WI38 (cell line): ENCODE measurements at regions not wholly inside any gene's neighbourhood (a gene's known extent, or its start where the extent isn't known, plus 50 kb on each side); places are given as distances from the start of the nearest gene placed in this dataset.

Experiments used
- H3K4me3 ChIP-seq: 2 replicates; pipeline ENCODE4 v1.5.1; 2011; ENCODE audit warnings: low read depth, mild to moderate bottlenecking, control low read depth, low read length
- TF ChIP-seq, protein P1 (sequence below): IDR thresholded peaks from 2 replicates; pipeline ENCODE4 v1.5.1; 2012; ENCODE audit warnings: low read depth, mild to moderate bottlenecking, control low read depth, low read length

DNA sequence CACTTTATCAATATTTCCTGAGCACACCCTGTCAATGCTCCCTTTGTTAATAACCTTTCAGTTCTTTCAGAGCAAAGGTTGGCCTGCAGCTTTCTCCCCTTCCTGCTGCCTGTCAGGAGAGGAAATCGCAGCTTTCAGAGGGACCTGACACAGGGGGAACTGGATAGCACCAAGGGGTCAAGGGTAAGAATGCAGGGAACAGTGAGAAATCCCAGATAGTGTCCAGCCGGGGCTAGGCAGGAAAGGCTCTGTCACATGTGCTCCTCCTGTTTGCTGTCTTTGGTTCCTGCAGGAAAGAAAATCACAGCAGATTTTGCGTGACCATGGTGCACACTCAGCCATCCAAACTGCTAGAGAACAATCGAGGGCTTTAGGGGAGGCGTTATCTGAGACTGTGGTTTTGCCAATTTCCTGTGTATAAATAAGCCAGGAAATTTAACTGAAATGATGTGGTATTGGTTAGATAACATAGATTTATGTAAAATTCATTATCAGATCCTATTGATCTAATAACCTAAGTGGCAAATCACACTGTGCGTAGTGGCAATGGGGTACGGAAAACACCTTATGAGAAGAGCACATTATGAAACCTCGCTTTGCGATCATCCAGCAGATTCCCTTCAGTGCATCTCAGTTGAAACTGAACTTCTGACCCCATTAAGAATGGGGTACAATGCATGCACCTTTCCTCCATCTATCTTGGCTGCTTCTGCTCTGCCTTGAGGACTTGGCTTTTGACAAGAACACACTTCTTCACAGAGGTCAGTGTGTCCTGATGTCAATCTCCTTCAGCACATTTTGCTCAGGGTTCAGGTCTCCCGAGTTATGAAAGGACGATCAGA lies 178.0 kb downstream of the ICOS start:
- H3K4me3 ChIP-seq, result no peak overlapping the region
- TF ChIP-seq, protein P1, sequence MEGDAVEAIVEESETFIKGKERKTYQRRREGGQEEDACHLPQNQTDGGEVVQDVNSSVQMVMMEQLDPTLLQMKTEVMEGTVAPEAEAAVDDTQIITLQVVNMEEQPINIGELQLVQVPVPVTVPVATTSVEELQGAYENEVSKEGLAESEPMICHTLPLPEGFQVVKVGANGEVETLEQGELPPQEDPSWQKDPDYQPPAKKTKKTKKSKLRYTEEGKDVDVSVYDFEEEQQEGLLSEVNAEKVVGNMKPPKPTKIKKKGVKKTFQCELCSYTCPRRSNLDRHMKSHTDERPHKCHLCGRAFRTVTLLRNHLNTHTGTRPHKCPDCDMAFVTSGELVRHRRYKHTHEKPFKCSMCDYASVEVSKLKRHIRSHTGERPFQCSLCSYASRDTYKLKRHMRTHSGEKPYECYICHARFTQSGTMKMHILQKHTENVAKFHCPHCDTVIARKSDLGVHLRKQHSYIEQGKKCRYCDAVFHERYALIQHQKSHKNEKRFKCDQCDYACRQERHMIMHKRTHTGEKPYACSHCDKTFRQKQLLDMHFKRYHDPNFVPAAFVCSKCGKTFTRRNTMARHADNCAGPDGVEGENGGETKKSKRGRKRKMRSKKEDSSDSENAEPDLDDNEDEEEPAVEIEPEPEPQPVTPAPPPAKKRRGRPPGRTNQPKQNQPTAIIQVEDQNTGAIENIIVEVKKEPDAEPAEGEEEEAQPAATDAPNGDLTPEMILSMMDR, result no peak

DNA sequence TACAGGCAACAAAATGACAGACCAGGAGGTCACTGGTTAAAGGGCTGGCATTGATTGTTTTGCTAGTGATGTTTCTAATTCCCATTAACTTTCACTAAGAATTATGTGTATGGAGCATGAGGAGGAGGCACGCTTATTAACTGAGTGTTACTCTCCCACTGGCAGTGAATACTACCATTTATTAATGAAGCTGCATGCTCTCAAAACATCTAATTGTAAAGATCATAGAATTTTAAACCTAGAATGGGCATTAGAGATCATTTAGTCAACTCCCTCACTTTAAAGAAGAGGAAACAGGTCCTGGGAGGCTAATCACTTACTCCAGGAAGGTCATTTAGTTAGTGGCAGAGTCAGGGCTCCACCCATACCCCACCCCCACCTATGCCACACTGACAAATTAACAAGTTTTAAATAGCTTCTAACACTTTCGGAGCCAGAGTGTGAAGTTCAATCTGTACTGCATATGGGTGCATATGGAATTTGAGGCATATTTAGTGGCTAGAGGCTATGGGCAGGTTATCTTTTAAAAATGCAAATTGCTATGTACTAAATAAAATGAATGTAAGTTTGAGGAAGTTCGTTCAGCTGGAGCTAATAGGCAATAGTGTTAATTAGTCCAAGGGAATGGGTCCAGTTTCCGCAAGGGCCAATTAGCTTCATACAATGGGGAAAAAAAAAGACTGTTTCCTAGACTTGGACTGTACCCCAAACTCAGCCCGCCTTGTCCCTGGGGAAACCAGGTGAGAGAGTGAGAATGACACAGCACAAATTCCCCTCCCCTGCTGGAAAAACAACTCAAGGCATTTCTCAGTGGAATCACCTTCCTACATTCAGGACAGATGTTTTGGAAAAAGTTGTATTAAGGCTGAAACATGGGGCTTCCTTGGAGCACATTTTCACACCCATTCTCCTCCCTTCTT lies 178.8 kb downstream of the ICOS start:
- TF ChIP-seq, protein P1, result no peak

DNA sequence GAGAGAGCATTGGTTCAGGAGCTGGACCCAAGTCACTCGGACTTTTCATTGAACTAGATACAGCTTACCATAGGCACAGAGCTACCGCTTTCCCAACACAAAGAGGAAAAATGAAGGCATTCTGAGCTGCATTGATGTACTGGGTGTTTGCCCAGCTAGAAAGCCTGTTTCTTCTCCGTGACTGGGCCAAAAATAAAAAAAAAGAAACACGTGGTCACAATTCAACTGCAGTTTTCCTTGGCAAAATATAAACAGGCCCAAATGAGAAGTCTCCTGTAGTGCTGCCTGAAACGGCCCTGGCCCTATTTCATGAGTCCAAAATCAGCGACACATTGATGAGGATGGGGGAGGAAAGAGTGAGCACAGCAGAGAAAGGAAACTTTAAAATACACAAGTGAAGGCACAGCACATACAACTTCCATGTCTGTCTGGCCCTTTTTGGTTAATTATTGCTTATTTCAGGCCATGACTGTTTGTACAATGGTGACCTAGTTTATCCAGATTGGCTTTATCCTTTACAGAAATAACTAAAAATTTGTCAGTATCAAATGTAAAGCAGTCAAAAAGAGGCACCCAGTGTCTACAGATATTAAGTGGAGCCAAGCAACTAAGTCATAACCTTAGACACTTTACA lies 179.7 kb downstream of the ICOS start:
- H3K4me3 ChIP-seq, result no peak overlapping the region
- TF ChIP-seq, protein P1, result no peak

More for the DNA sequence above, 178.8 kb downstream of the ICOS start:
- no peak overlapping the region for H3K4me3 ChIP-seq

DNA sequence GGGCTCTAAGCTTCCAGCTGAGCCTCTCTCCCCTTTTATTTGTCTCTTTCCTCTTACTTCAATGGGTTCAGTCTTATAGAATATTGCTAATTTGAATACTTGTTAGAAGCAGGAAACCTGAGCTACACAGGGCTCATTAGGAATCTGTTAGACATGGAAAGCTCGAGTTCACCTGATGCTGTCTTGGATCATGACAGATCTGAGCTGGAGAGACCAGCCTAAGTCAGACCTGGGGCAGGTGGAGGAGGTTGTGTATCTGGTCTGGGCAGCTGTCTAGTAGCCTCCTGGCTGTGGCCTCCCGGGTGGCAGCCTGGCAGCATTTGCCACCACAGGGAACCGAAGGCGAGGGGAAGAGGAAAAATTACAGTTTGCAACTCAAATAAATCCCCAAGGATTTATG lies 185.9 kb downstream of the ICOS start:
- no peak overlapping the region for H3K4me3 ChIP-seq
- TF ChIP-seq, protein P1, result no peak

DNA sequence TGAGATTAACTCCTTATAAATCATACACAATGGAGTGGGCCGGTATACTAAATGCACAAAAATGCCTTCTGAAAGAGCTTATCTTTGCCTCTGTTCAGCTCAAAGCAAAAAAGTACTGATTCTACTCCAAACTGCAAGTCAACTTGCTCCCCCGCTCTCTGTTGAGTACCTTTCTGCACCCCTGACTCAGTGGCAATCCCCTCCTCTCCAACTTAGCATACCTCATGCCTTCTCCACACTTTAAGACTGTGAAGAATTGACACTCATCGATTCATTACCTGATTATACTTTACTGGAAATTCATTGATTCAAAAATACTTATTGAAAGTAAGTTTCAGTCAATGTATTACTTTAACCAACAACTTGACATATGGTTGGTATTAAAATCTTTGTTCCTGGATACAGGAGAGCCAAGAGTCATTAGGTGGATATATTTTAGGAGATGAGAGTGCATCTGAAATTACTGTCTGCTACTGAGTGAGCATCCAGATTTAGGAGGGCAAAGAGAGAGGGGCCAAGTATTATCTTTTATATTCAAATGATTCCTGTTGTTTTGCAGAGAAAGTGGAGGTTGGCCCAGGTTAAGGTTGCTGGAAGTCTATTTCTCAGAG lies 187.7 kb downstream of the ICOS start:
- TF ChIP-seq, protein P1, result no peak

DNA sequence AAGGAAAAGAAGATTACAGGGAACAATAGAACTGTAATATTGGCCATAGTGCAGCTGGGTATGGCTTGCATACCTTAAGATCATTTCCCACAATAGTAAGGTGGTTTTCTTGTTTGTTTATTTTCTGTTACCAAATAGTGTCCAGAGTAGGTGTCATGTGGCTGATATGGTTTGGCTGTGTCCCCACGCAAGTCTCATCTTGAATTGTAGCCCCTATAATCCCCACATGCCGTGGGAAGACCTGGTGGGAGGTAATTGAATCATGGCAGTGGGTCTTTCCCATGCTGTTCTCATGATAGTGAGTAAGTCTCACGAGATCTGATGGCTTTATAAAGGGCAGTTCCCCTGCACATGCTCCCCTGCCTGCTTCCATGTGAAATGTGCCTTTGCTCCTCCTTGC lies 190.1 kb downstream of the ICOS start:
- TF ChIP-seq, protein P1, result no peak

More for the DNA sequence above, 187.7 kb downstream of the ICOS start:
- H3K4me3 ChIP-seq, result no peak overlapping the region

More for the DNA sequence above, 190.1 kb downstream of the ICOS start:
- no peak overlapping the region for H3K4me3 ChIP-seq
